ENCODE measurements at regions not wholly inside any gene's neighbourhood (a gene's known extent, or its start where the extent isn't known, plus 50 kb on each side); places are given as distances from the start of the nearest gene placed in this dataset.

DNA sequence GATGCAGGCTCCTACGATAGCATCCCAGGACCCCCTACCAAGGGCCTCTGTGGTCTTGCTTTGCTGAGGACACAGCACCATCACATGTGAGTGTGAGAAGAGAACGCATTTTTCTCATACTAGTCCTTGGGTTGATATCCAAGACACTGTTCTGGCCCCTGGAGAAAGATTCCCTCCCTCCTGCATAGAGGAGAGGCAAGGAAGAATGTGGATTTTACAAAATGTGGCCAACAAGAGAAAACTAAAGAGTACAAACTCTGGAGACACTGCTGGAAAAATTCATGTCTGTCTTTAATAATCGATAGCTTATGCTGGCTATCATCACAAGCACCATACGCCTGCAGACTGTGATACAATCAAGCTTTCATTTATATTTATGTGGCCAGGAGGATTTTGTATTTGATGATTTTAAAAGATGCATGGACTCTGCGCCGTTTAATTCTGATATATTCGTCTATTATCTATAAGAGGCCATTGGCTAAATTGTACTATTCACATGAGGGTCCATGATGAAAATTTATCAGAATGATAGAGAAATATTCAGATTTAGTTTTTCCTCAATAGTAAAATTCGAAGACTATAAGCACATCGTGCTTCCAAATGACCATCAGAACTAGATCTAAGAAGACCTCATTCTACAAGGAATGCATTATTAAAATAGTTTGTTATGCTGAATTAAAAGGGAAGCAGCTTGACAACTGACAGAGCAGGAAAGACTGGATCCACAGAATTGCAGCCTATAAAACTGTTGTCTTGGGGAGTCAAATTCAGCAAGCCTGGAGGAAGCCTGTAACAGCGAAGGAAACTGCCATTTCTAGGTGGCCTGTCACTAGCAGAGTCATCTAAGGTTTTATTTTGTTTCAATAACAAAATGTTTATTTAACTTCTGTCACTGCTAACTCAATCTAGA, 578.7 kb downstream of the DIAPH3 start:
- no peak for DNase-seq

DNA sequence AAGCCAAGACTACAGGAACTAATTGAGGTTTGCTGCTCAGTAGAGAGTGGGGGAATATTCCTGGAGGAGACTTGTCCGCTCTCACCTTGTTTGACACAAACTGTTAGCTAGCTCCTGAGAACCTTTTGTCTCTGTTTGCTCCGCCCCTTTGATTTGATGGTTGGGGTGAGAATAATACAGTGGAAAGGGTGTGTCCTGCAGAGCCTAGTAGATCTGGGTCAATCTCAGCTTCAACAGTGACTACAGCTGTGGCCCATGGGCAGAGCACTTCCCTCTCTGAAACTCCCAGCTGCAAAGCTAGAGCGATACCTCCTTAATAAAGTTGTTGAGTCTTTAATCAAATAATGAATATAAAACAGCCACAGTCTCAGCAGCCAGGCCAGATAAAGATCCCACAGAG, 576.7 kb downstream of the DIAPH3 start:
- no peak for DNase-seq

DNA sequence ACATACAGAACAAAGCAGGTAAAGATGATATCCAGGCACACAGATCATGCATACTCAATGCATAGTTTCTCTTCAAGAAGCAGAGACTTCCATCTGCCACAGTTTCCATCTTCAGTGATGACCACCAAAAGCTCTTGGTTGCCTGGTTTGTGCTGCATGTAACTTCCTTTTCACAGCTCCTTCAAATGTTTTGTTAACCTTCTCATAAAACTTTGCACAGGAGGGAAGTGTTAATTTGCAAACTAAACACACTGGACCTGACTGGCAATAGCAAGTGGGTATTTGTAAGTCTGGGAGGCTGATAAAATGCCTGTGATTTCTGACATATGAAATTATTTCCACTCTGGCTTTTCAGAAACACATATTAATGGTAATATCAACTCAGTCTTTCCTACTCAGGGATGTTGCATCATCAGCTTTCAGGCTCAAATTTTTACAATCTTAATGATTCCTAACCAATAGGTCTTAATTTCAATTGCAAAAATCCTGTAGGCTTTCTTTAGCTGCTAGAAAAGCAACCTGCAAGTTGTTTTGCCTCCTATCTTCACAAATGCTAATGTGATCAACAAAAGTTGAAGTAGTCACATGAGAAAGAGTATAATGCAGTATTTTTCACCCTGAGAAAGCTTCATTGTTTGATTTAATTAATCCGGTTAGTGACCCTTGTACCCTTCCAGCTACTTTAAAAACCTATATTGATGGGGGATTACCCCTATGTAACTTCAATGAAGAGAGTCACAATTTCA, 575.6 kb downstream of the DIAPH3 start:
- DNase-seq = no peak

DNA sequence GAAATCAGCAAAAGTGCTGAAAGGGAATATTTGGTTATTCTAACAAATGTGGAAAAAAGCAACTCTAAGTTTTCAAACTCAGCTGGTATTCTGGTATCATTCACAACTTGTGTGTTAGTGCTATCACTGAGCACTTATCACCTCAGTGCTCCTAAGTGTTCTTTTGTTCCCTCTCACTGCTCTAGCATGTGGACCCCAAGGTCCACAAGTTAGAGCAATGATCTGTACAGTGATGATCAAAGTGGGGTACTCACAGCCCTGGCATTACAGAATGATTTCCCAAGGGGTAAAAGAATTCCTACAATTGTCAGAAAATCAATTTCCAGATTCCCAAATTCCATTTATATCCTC, 575.0 kb downstream of the DIAPH3 start:
- DNase-seq = no peak

DNA sequence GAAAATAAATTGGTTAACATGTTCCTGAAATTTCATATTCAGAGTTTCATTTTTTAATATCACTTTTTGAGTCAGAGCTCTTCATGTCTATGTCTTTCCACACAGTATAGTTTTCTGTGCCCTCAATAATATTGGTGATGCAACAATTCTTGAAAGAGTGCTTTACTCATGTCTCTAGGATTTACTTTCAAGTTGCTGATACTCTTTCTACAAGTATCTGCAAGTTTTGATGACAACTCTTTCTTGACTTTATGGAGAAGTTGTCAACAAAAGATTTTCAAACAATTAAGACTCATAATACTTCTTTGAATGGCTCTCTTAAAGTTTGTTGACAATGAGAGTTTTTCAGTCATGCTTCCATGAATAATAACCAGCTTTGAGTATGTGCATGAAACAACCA, 561.7 kb downstream of the DIAPH3 start:
- DNase-seq = no peak

DNA sequence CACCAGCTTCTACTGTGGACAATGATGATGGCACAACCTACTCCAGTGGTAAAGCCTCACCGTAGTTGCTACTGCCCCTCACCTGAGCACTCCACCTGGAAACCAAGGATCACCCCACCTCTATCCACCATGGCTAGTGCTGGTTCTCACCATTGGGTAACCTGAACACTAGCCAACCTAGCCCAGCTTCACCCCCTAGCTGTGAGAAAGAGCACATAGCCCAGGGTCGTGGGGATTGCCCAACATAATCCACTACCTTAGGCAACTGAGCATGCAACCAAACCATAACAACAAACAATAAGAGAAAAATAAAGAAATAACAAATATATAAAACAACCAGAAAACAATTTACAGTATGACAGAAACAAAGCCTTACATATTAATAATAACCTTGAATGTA, 560.1 kb downstream of the DIAPH3 start:
- DNase-seq = no peak

DNA sequence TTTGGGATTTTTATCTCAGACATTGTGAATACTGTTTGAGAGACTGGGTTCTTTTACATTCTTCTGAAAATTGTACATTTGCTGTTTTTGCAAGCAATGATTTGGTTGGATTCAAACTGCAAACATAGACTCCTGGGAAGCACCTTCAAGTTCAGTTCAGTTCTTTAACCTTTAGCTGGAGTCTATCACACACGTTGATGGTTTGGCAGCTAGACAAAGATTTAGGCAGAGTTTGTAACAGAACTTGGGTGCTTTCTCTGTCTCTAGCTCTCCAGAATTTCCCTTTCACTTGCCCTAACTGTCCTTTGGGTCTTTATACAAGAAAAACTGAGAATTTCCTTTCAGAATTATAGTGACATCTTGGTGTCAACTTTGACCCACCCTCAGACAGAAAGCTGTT, 556.6 kb downstream of the DIAPH3 start:
- no peak for DNase-seq

DNA sequence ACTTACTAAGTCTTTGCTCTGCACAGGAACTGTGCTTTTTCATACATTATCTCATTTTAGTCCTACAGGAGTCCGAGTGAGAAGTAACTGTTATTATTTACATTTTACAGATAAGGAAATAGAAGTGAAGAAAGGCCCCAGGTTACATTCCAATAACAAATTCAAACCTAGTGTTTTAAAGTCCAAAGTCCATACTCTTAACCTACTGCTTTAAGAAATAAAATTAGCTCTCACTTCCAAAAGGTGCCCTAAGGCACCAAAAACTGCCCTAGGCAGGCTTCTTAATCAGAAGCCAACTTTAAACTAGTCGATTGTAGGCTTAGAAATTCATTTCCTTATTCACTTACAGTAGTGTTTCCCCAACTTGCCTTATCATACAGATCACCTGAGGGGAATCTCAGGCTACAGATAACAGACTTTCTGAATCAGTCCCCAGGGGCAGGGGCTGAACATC, 555.9 kb downstream of the DIAPH3 start:
- DNase-seq = no peak

DNA sequence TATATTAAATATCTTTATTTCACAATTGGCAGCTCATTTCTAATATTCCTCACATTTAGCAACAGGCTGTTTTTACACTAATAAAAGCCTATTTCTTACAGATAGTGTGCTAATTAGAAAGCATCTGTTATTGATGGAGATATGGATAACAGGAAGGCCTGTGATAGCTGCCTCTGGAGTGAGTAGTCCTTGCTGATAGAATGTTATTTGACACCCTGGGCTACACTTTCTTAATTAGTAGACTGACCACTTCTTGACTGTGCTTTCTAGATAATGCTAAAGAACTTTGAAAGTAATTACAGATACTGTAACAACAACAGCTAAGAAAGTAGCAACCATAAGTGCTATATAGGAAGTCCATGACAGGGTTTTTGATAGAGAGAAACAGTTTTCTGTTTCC, 554.3 kb downstream of the DIAPH3 start:
- DNase-seq = no peak
